Thyroid gland (tissue), 4 donors: ENCODE measurements at regions not wholly inside any gene's neighbourhood (a gene's known extent, or its start where the extent isn't known, plus 50 kb on each side); places are given as distances from the start of the nearest gene placed in this dataset.
"Not testable (repeated sequence)": the region's sequence is repeated elsewhere in the genome, so short reads cannot be mapped to it uniquely, and the experiment has no call there.

Source experiments
- DNase-seq, 2 donors: peaks; one replicate each; pipeline ENCODE4 v3.0.0-alpha.2; 2019
- H3K27ac ChIP-seq, 3 donors: fragments of 200-600 bp; sonication (generic); 1 replicate in 2 of 3; 2 replicates in 1 of 3; pipeline ENCODE4 v1.5.1; 2016 to 2019; ENCODE audit warnings: mild to moderate bottlenecking in 1 of 3, moderate library complexity in 1 of 3
- H3K27me3 ChIP-seq: fragments of 200-600 bp; sonication (generic); one replicate; pipeline ENCODE4 v1.5.1; 2019
- H3K36me3 ChIP-seq, 2 donors: fragments of 200-600 bp; sonication (generic); one replicate each; pipeline ENCODE4 v1.5.1; 2016 to 2019
- H3K4me1 ChIP-seq, 2 donors: fragments of 200-600 bp; sonication (generic); one replicate each; pipeline ENCODE4 v1.5.1; 2017 to 2019
- H3K4me3 ChIP-seq, 3 donors: fragments of 200-600 bp; sonication (generic); replicated peaks in 1 of 3; 1 replicate in 2 of 3; 2 replicates in 1 of 3; pipeline ENCODE4 v1.5.1; 2016; ENCODE audit warnings: mild to moderate bottlenecking in 1 of 3
- H3K9me3 ChIP-seq: fragments of 200-600 bp; sonication (generic); one replicate; pipeline ENCODE4 v1.5.1; 2017
- CTCF ChIP-seq, 6 experiments: fragments of 200-600 bp in 3 of 6; fragments of 450-650 bp in 3 of 6; sonication (generic) in 3 of 6; IDR thresholded peaks; one replicate each; pipeline ENCODE4 v1.5.1; 2016 to 2019; ENCODE audit warnings: antibody characterized with exemption in 6 of 6, mild to moderate bottlenecking in 2 of 6, inconsistent platforms in 1 of 6, moderate library complexity in 1 of 6
- POLR2A ChIP-seq, 2 donors: fragments of 450-650 bp; IDR thresholded peaks; one replicate each; pipeline ENCODE4 v1.6.1; 2017; ENCODE audit warnings: antibody characterized with exemption in 2 of 2, mild to moderate bottlenecking in 2 of 2, moderate library complexity in 1 of 2
- WGBS, 2 donors: methylation state at CpG; one replicate each; pipeline ENCODE4 v1.1.5; 2017; 5-methylcytosine and 5-hydroxymethylcytosine counted together
- intact Hi-C: fragments of 100-400 bp; cut with DNase I; formaldehyde crosslinking; loops from one replicate; pipeline ENCODE4 v1.15.1; 2023

DNA sequence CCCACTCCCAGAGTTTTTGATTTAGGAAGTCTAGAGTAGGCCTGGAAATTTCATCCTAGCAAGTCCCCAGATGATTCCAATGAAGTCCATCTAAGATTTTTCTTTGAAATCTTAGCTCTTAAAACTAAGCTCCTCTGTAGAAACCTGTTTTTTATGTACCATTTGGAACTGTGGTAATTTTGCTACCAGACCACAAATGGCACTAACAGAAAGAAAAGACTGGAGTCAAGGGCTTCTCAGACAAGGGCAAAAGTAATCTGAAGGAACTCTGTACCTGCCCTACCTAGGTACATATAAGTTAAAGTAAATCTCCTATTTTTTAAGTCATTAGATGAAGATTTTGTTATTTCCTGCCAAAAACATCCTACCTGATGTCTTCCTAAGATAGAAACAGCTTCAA lies 155.0 kb upstream of the HTR1E start:
- Histone ChIP-seq H3K36me3 (no peaks in the 10 kb centered on the region), H3K27me3 (no peaks in the 10 kb centered on the region), H3K4me3 (no peak overlapping the region), H3K4me1 (no peaks in the 10 kb centered on the region), H3K27ac (no peak overlapping the region), H3K9me3 (no peaks in the 10 kb centered on the region)
- TF ChIP-seq CTCF (IDR thresholded peaks at IDR 0.05) = peak in 1 of 6 experiments; percentile 14
- TF ChIP-seq POLR2A (IDR thresholded peaks at IDR 0.05) = no peak
- intact Hi-C loops = no loop called here
- DNase-seq = no peak

DNA sequence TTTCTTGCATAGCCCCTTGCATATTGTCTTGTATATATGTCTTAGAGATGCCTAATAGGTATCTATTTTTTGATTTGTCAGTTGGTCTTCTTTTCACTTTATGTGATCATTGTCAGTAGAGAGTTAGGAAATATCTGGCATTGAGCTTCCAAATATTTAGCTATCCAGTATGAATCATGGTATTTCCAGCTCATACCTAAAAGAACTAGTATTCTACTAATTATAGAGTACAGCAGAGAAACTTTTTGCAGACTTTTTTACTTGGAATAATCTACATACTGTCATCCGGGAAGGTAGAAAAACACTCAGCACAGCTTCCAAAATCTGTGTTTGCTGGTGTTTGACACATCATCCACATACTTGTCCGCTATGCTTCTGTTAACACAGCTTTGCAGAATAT lies 156.4 kb upstream of the HTR1E start:
- intact Hi-C loops = no loop called here
- Histone ChIP-seq H3K9me3 (no peaks in the 10 kb centered on the region), H3K4me3 (no peak overlapping the region), H3K27ac (no peak overlapping the region), H3K36me3 (no peaks in the 10 kb centered on the region), H3K4me1 (no peaks in the 10 kb centered on the region), H3K27me3 (no peaks in the 10 kb centered on the region)
- no peak for DNase-seq
- no peak for TF ChIP-seq POLR2A (IDR thresholded peaks at IDR 0.05)
- TF ChIP-seq CTCF (IDR thresholded peaks at IDR 0.05) = no peak
- 88 to 89% methylated on average over 2 of the region's 2 CpGs for WGBS, 2 donors

DNA sequence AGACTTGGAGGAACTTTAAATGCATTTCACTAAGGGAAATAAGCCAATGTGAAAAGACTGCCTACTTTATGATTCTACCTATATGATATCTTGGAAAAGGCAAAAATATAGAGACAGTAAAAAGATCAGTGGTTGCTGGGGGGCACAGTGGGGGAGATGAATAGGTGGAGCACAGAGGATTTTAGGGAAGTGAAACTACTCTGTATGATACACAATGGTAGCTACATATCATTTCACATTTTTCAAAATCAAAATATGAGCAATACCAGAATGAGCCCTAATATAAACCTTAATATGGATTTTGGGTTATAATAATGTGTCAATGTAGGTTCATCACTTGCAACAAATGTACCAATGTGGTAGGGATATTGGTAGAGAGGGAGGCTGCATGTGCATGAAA lies 161.4 kb upstream of the HTR1E start:
- H3K36me3 ChIP-seq = no peaks in the 10 kb centered on the region
- intact Hi-C loops = no loop called here
- H3K4me1 ChIP-seq = no peaks in the 10 kb centered on the region
- no peaks in the 10 kb centered on the region for H3K9me3 ChIP-seq
- H3K27ac ChIP-seq = no peak overlapping the region
- no peak overlapping the region for H3K4me3 ChIP-seq
- TF ChIP-seq CTCF (IDR thresholded peaks at IDR 0.05) (no peak), POLR2A (IDR thresholded peaks at IDR 0.05) (no peak)
- DNase-seq = no peak
- H3K27me3 ChIP-seq = no peaks in the 10 kb centered on the region

- 89 to 94% methylated on average over 1 of the region's 1 CpG for WGBS, 2 donors
These were observed 172.1 kb upstream of the HTR1E start for GRCh38 chr6:86765211-86765610.

GRCh38 chr6:86759953-86760352 lies 177.4 kb upstream of the HTR1E start:
- H3K27ac ChIP-seq, H3K27me3 ChIP-seq, intact Hi-C loops, H3K36me3 ChIP-seq, H3K4me1 ChIP-seq, DNase-seq, H3K9me3 ChIP-seq, H3K4me3 ChIP-seq: not testable (repeated sequence)

More at GRCh38 chr6:86765211-86765610, 172.1 kb upstream of the HTR1E start:
- no peaks in the 10 kb centered on the region for H3K9me3 ChIP-seq
- no peak overlapping the region for H3K4me3 ChIP-seq
- no peaks in the 10 kb centered on the region for H3K27me3 ChIP-seq
- H3K27ac ChIP-seq = no peak overlapping the region
- TF ChIP-seq CTCF (IDR thresholded peaks at IDR 0.05) = no peak
- no peak for TF ChIP-seq POLR2A (IDR thresholded peaks at IDR 0.05)
- H3K4me1 ChIP-seq = no peaks in the 10 kb centered on the region
- H3K36me3 ChIP-seq = no peaks in the 10 kb centered on the region
- DNase-seq = no peak
- intact Hi-C loops = no loop called here

- 25 to 49% methylated on average over 1 of the region's 1 CpG for WGBS, 2 donors
- DNase-seq = no peak
- no peaks in the 10 kb centered on the region for H3K9me3 ChIP-seq
These were observed 180.6 kb upstream of the HTR1E start for GRCh38 chr6:86756640-86757229.

More at GRCh38 chr6:86756640-86757229, 180.6 kb upstream of the HTR1E start:
- intact Hi-C loops = no loop called here
- H3K4me1 ChIP-seq = no peaks in the 10 kb centered on the region
- no peaks in the 10 kb centered on the region for H3K27me3 ChIP-seq
- no peak overlapping the region for H3K27ac ChIP-seq
- no peak for TF ChIP-seq POLR2A (IDR thresholded peaks at IDR 0.05)
- TF ChIP-seq CTCF (IDR thresholded peaks at IDR 0.05) = no peak
- H3K36me3 ChIP-seq = no peaks in the 10 kb centered on the region
- H3K4me3 ChIP-seq = no peak overlapping the region
